SK-N-SH (cell line): ENCODE measurements at regions not wholly inside any gene's neighbourhood (a gene's known extent, or its start where the extent isn't known, plus 50 kb on each side); places are given as distances from the start of the nearest gene placed in this dataset.

Experiments
- CTCF ChIP-seq: fragments of 200-600 bp; sonication (generic); IDR thresholded peaks from 2 replicates; pipeline ENCODE4 v1.6.1; 2017; ENCODE audit warnings: antibody characterized with exemption, mild to moderate bottlenecking, moderate library complexity
- EP300 ChIP-seq, 2 experiments: IDR thresholded peaks; 2 replicates each; pipeline versions ENCODE4 v1.4.0 to v1.6.1; 2012; ENCODE audit warnings: borderline replicate concordance in 1 of 2, low read depth in 1 of 2, low read length in 1 of 2
- PBX3 ChIP-seq: IDR thresholded peaks from 2 replicates; pipeline ENCODE4; 2012
- RAD21 ChIP-seq: IDR thresholded peaks from 2 replicates; pipeline ENCODE4 v1.6.1; 2012; ENCODE audit warnings: mild to moderate bottlenecking, low read length
- RCOR1 ChIP-seq: fragments of 150-350 bp; IDR thresholded peaks from 2 replicates; pipeline ENCODE4 v1.6.1; 2017; ENCODE audit warnings: antibody characterized with exemption, low read length
- RXRA ChIP-seq: IDR thresholded peaks from 2 replicates; pipeline ENCODE4 v1.4.0; 2012; ENCODE audit warnings: low read depth, mild to moderate bottlenecking, borderline replicate concordance
- TAF1 ChIP-seq: IDR thresholded peaks from 2 replicates; pipeline ENCODE4 v1.6.1; 2012; ENCODE audit warnings: low read depth, mild to moderate bottlenecking, low read length, moderate library complexity, borderline replicate concordance
- TF ChIP-seq, protein P1 (sequence below): fragments of 150-350 bp; IDR thresholded peaks from 2 replicates; pipeline ENCODE4 v1.6.1; 2016; ENCODE audit warnings: mild to moderate bottlenecking, low read depth, low read length

GRCh38 chr6:92495242-92495641 is 924.1 kb downstream of the EPHA7 start:
- TF ChIP-seq RCOR1 = no peak
- TF ChIP-seq RAD21 = no peak
- no peak for TF ChIP-seq CTCF
- TF ChIP-seq RXRA = no peak
- no peak for TF ChIP-seq PBX3
- TF ChIP-seq EP300 (IDR thresholded peaks at IDR 0.05; ENCODE audit: borderline replicate concordance in 1 of 2, low read depth in 1 of 2, low read length in 1 of 2) = no peak
- TF ChIP-seq, protein P1, sequence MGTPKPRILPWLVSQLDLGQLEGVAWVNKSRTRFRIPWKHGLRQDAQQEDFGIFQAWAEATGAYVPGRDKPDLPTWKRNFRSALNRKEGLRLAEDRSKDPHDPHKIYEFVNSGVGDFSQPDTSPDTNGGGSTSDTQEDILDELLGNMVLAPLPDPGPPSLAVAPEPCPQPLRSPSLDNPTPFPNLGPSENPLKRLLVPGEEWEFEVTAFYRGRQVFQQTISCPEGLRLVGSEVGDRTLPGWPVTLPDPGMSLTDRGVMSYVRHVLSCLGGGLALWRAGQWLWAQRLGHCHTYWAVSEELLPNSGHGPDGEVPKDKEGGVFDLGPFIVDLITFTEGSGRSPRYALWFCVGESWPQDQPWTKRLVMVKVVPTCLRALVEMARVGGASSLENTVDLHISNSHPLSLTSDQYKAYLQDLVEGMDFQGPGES = no peak
- TF ChIP-seq TAF1 = no peak
